Neural cell (in vitro differentiated cells): ENCODE measurements at regions not wholly inside any gene's neighbourhood (a gene's known extent, or its start where the extent isn't known, plus 50 kb on each side); places are given as distances from the start of the nearest gene placed in this dataset.

Experiments
- EP300 ChIP-seq: fragments of 450-650 bp; conservative IDR thresholded peaks from 2 replicates; pipeline ENCODE4 v1.6.1; 2014; ENCODE audit warnings: antibody characterized with exemption, mild to moderate bottlenecking, moderate library complexity; ENCODE audit not compliant: poor library complexity, severe bottlenecking
- EZH2 ChIP-seq: fragments of 200-600, 300-800 bp; shearing (Covaris generic), sonication (generic); IDR thresholded peaks from 2 replicates; pipeline ENCODE4 v1.6.1; 2014; ENCODE audit warnings: antibody characterized with exemption, low read length, borderline replicate concordance, mild to moderate bottlenecking; ENCODE audit not compliant: insufficient read depth, poor library complexity, severe bottlenecking
- POLR2AphosphoS5 ChIP-seq: IDR thresholded peaks from 2 replicates; pipeline ENCODE4 v1.6.1; 2012
- RAD21 ChIP-seq: fragments of 450-650 bp; conservative IDR thresholded peaks from 2 replicates; pipeline ENCODE4 v1.6.1; 2014; ENCODE audit warnings: antibody characterized with exemption, mild to moderate bottlenecking, moderate library complexity
- SMC3 ChIP-seq: fragments of 450-650 bp; conservative IDR thresholded peaks from 2 replicates; pipeline ENCODE4 v1.6.1; 2014; ENCODE audit warnings: antibody characterized with exemption, mild to moderate bottlenecking, moderate library complexity; ENCODE audit not compliant: poor library complexity
- TAF1 ChIP-seq: IDR thresholded peaks from 2 replicates; pipeline ENCODE4 v1.6.1; 2012; ENCODE audit warnings: low read depth
- TF ChIP-seq, protein P1 (sequence below): fragments of 450-650 bp; IDR thresholded peaks from 2 replicates; pipeline ENCODE4 v1.5.1; 2014; ENCODE audit warnings: antibody characterized with exemption, mild to moderate bottlenecking, moderate library complexity; ENCODE audit not compliant: poor library complexity, severe bottlenecking
- TF ChIP-seq, protein P2 (sequence below): IDR thresholded peaks from 2 replicates; pipeline ENCODE4 v1.6.1; 2012; ENCODE audit warnings: borderline replicate concordance

DNA sequence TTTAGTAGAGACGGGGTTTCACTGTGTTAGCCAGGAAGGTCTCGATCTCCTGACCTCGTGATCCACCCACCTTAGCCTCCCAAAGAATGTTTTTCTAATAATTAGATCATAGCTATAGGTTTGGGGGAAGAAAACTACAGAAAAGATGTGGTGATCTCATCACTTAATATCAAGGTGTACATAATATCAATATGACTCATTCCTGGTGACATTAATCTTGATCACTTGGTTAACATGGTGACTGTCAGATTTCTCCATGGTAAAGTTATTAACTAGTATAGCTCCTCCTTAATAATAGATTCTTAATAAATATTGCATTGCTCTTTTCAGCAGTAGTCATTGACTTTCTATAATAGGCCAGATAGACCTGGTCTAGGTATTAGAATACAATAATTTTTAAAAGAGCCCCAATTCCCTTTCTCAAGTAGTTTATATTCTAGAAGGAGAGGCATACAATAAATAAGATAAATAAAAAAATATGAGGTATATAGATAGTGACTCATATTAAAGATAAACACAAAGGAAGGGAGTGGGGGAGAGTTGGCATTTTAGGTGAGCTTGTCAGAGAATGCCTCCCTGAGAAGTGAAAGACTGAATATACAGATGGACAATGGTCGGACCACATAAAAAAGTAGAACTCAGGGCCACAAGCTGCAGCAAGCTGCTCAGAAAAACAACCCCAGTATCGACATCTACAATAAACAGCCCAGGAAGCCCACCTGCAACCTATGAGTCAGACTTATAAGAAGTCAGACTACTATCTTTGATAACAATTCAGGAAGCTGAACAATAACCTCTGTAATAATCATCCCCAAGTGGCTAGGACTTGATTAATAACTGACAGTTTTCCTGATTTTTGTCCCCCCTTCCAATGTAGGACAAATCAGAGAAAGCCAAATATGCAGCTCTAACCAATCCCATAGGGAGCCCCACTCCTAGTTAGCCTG lies 210.8 kb downstream of the RFC3 start:
- TF ChIP-seq EZH2 (no peak), SMC3 (no peak), POLR2AphosphoS5 (no peak), EP300 (no peak), RAD21 (no peak), TAF1 (no peak)
- TF ChIP-seq, protein P1, sequence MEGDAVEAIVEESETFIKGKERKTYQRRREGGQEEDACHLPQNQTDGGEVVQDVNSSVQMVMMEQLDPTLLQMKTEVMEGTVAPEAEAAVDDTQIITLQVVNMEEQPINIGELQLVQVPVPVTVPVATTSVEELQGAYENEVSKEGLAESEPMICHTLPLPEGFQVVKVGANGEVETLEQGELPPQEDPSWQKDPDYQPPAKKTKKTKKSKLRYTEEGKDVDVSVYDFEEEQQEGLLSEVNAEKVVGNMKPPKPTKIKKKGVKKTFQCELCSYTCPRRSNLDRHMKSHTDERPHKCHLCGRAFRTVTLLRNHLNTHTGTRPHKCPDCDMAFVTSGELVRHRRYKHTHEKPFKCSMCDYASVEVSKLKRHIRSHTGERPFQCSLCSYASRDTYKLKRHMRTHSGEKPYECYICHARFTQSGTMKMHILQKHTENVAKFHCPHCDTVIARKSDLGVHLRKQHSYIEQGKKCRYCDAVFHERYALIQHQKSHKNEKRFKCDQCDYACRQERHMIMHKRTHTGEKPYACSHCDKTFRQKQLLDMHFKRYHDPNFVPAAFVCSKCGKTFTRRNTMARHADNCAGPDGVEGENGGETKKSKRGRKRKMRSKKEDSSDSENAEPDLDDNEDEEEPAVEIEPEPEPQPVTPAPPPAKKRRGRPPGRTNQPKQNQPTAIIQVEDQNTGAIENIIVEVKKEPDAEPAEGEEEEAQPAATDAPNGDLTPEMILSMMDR, result no peak
- TF ChIP-seq, protein P2, sequence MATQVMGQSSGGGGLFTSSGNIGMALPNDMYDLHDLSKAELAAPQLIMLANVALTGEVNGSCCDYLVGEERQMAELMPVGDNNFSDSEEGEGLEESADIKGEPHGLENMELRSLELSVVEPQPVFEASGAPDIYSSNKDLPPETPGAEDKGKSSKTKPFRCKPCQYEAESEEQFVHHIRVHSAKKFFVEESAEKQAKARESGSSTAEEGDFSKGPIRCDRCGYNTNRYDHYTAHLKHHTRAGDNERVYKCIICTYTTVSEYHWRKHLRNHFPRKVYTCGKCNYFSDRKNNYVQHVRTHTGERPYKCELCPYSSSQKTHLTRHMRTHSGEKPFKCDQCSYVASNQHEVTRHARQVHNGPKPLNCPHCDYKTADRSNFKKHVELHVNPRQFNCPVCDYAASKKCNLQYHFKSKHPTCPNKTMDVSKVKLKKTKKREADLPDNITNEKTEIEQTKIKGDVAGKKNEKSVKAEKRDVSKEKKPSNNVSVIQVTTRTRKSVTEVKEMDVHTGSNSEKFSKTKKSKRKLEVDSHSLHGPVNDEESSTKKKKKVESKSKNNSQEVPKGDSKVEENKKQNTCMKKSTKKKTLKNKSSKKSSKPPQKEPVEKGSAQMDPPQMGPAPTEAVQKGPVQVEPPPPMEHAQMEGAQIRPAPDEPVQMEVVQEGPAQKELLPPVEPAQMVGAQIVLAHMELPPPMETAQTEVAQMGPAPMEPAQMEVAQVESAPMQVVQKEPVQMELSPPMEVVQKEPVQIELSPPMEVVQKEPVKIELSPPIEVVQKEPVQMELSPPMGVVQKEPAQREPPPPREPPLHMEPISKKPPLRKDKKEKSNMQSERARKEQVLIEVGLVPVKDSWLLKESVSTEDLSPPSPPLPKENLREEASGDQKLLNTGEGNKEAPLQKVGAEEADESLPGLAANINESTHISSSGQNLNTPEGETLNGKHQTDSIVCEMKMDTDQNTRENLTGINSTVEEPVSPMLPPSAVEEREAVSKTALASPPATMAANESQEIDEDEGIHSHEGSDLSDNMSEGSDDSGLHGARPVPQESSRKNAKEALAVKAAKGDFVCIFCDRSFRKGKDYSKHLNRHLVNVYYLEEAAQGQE, result no peak
